ENCODE measurements at regions not wholly inside any gene's neighbourhood (a gene's known extent, or its start where the extent isn't known, plus 50 kb on each side); places are given as distances from the start of the nearest gene placed in this dataset.

DNA sequence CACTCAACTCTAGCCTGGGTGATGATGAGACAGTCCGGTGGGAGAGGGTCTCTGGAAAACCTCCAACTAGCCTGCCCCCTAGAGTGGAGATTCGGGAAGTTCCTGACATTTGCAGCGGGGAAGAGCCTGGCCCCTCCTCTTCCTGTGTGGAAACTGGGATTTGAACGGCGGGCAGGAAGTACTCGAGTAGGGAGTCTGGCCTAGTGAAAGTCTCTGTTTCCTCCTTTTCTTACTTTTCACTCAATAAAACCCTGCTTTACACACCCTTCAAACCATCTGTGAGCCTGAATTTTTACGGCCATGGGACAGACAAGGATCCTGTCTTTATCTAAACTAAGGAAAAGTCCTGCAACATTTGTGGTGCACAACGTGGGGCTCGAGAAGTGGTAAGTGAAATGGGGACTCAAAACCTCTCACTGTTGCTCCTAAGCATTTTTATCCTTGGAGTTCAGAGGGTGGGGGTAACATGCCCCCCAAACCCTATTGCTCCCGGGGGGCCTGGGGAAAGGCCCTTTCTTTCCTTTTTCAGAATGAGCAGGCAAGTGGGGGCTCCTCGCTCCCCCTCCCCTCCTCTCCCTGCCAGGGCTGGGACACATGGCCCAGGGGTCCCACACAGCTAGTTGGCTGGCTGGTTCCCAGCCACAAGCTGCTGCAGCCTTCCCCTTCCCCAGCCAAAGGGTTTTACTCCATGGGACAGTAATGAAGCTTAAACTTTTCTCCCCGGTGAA is 224.7 kb upstream of the GBE1 start:
- no peak for DNase-seq (ENCODE audit: extremely low read depth, low read depth)
- TF ChIP-seq, protein P1, sequence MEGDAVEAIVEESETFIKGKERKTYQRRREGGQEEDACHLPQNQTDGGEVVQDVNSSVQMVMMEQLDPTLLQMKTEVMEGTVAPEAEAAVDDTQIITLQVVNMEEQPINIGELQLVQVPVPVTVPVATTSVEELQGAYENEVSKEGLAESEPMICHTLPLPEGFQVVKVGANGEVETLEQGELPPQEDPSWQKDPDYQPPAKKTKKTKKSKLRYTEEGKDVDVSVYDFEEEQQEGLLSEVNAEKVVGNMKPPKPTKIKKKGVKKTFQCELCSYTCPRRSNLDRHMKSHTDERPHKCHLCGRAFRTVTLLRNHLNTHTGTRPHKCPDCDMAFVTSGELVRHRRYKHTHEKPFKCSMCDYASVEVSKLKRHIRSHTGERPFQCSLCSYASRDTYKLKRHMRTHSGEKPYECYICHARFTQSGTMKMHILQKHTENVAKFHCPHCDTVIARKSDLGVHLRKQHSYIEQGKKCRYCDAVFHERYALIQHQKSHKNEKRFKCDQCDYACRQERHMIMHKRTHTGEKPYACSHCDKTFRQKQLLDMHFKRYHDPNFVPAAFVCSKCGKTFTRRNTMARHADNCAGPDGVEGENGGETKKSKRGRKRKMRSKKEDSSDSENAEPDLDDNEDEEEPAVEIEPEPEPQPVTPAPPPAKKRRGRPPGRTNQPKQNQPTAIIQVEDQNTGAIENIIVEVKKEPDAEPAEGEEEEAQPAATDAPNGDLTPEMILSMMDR (IDR thresholded peaks at IDR 0.05; ENCODE audit: low read depth, low read length, missing control alignments), result peak; percentile 12
- H3K4me3 ChIP-seq (replicated peaks; ENCODE audit: low read depth, low read length), result no peak overlapping the region

DNA sequence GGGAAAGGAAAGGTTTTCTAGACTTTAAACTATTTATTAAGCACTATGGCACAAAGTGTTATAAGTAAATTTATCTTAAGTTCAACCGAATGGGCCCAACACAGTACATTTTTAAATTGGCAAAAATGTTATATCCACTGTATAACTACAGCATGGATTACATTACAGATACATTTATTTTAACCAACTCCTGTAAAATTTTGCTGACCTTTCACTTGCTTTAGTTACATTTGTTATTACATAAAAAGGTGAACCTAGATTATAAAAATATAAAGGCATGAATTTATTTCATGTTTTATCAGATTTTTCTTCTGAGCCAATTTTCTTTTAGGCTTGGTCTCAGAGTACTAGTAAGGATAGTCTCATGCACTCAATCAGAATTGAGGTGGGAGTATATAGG is 221.9 kb upstream of the GBE1 start:
- no peak for DNase-seq (ENCODE audit: extremely low read depth, low read depth)
- TF ChIP-seq, protein P1 (IDR thresholded peaks at IDR 0.05; ENCODE audit: low read depth, low read length, missing control alignments), result no peak
- no peak overlapping the region for H3K4me3 ChIP-seq (replicated peaks; ENCODE audit: low read depth, low read length)

DNA sequence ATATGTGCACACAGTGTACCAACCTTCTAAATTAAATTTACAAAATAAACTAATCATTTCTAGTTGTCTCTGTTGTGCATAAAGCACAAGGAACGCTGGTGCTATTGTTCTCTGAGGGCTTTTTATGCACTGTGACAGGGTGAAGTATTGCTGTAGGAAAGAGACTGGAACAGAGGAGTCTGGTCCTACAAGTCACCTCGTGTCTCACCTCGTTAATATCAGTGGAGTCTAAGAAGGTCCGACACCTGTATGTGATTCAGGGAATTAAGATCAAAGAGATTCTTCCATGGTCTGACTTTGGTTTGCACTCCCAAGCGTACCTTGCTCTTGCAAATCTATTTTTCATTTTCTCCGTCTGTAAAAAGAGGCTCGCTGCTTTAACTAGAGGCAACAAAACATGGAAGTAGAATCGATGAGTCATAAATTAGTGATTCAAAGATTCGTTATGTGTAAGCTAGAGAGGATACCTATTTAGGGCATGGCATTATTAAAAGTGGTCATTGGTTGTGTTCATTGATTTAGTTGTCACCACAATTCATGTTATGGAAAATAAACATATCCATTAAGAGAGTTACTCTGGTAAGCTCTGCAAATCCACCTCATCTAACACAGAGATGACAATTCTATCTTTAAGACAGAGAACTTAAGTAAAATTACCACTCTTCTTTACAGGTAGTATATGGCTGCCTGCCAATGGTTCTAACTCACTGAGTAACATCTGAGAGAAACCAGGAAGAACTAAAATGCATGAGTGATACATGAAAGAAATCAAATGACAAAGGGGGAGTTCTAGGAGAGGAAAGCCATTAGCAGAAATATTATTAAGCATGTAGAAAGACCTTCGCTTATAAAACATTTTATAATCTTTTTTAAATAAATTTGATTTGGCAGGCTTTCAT is 219.4 kb upstream of the GBE1 start:
- TF ChIP-seq, protein P1 (IDR thresholded peaks at IDR 0.05; ENCODE audit: low read depth, low read length, missing control alignments), result no peak
- H3K4me3 ChIP-seq (replicated peaks; ENCODE audit: low read depth, low read length), result no peak overlapping the region
- DNase-seq (ENCODE audit: extremely low read depth, low read depth), result no peak

DNA sequence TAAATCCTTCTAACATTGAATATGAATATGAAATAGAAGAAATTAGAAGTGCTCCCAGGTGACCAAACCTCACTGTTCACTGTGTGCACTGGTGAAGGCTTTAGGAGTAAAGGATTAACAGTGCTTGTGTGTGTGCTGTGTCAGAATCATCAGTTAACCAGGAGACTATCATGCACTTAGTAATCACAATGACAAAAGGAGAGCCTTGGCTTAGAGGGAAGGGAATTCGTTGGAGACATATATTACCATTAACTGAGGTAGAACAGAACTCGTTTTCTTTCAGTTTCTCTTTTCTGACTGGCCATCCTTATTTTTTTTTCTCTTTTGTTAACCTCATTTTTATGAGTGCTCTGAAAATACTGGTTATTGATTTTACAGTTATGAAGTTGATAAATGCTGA is 213.3 kb upstream of the GBE1 start:
- H3K4me3 ChIP-seq (replicated peaks; ENCODE audit: low read depth, low read length), result no peak overlapping the region
- no peak for DNase-seq (ENCODE audit: extremely low read depth, low read depth)
- TF ChIP-seq, protein P1 (IDR thresholded peaks at IDR 0.05; ENCODE audit: low read depth, low read length, missing control alignments), result no peak

DNA sequence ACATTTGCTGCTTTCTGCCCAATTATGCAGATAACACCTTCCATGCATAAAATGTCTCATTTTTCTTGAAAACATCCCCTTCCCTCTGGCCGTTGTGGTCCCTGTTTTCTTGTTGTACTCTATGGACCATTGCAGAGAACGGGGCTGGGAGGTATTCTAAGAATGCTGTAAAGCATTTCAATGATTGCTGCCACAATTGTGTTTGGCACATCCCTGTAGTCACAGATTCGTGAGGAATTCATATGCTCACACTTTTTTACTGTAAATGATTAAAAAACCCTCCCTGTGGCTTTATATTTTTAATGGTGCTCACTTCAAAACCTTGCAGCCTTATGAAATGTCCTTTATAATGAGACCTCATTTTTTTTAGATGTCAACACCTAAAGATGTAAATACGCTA is 207.2 kb upstream of the GBE1 start:
- TF ChIP-seq, protein P1 (IDR thresholded peaks at IDR 0.05; ENCODE audit: low read depth, low read length, missing control alignments), result no peak
- no peak for DNase-seq (ENCODE audit: extremely low read depth, low read depth)

DNA sequence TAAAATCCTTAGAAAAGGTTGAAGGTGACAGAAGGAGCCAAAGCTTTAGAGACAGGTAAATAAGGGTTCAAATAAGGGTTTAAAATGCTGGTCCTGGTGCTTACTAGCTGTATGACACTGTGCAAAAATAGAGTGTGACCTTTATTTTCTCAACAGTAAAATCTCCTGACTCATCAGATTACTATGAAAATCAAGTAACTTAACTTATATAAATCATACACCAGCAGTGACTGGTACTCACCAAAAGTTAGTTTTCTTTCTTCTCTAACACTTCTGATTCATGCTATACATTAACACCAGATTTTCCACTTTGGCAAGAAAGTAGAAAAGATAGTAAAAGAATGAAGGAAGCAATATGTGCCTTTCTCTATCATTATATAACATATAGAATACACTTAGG is 205.9 kb upstream of the GBE1 start:
- TF ChIP-seq, protein P1 (IDR thresholded peaks at IDR 0.05; ENCODE audit: low read depth, low read length, missing control alignments), result no peak
- DNase-seq (ENCODE audit: extremely low read depth, low read depth), result no peak
- H3K4me3 ChIP-seq (replicated peaks; ENCODE audit: low read depth, low read length), result no peak overlapping the region

More for the DNA sequence above, 207.2 kb upstream of the GBE1 start:
- no peak overlapping the region for H3K4me3 ChIP-seq (replicated peaks; ENCODE audit: low read depth, low read length)

Data from HFF-Myc (cell line).